ENCODE measurements at regions not wholly inside any gene's neighbourhood (a gene's known extent, or its start where the extent isn't known, plus 50 kb on each side); places are given as distances from the start of the nearest gene placed in this dataset.
"Not testable (repeated sequence)": the region's sequence is repeated elsewhere in the genome, so short reads cannot be mapped to it uniquely, and the experiment has no call there.

- not testable (repeated sequence) for DNase-seq
These were observed 129.8 kb upstream of the MB21D2 start for GRCh38 chr3:193047461-193047860.

GRCh38 chr3:193048127-193048526 lies 130.5 kb upstream of the MB21D2 start:
- no peak for DNase-seq

GRCh38 chr3:193049935-193050334 lies 132.3 kb upstream of the MB21D2 start:
- DNase-seq: no peak

GRCh38 chr3:193051314-193051713 lies 133.7 kb upstream of the MB21D2 start:
- DNase-seq: no peak

- DNase-seq: no peak
These were observed 134.8 kb upstream of the MB21D2 start for GRCh38 chr3:193052354-193053045.

- no peak for DNase-seq
These were observed 135.4 kb upstream of the MB21D2 start for GRCh38 chr3:193053046-193053435.

- DNase-seq: no peak
These were observed 137.7 kb upstream of the MB21D2 start for GRCh38 chr3:193055352-193055751.

- DNase-seq: no peak
These were observed 140.0 kb upstream of the MB21D2 start for GRCh38 chr3:193057616-193058015.

GRCh38 chr3:193060748-193061546 lies 143.3 kb upstream of the MB21D2 start:
- no peak for DNase-seq

GRCh38 chr3:193068365-193068764 lies 150.7 kb upstream of the MB21D2 start:
- no peak for DNase-seq

GRCh38 chr3:193069732-193070131 lies 152.1 kb upstream of the MB21D2 start:
- not testable (repeated sequence) for DNase-seq

GRCh38 chr3:193078996-193079753 lies 161.5 kb upstream of the MB21D2 start:
- DNase-seq: no peak

- no peak for DNase-seq
These were observed 160.1 kb upstream of the PLAAT1 start for GRCh38 chr3:193080821-193081365.

- DNase-seq: no peak
These were observed 155.4 kb upstream of the PLAAT1 start for GRCh38 chr3:193085655-193086054.

GRCh38 chr3:193086681-193087080 lies 154.3 kb upstream of the PLAAT1 start:
- DNase-seq: no peak

- no peak for DNase-seq
These were observed 153.7 kb upstream of the PLAAT1 start for GRCh38 chr3:193087336-193087735.

- no peak for DNase-seq
These were observed 145.7 kb upstream of the PLAAT1 start for GRCh38 chr3:193095366-193095765.

- DNase-seq: no peak
These were observed 144.9 kb upstream of the PLAAT1 start for GRCh38 chr3:193096076-193096475.

GRCh38 chr3:193114431-193115340 lies 126.3 kb upstream of the PLAAT1 start:
- no peak for DNase-seq

- DNase-seq: no peak
These were observed 124.2 kb upstream of the PLAAT1 start for GRCh38 chr3:193116871-193117270.

GRCh38 chr3:193118907-193119306 lies 122.1 kb upstream of the PLAAT1 start:
- DNase-seq: no peak

- DNase-seq: no peak
These were observed 121.1 kb upstream of the PLAAT1 start for GRCh38 chr3:193119926-193120325.

Data from NCI-H446 treated with DMSO at 0.1 percent for 48 hours (cell line).